ENCODE measurements at regions not wholly inside any gene's neighbourhood (a gene's known extent, or its start where the extent isn't known, plus 50 kb on each side); places are given as distances from the start of the nearest gene placed in this dataset.
"Not testable (repeated sequence)": the region's sequence is repeated elsewhere in the genome, so short reads cannot be mapped to it uniquely, and the experiment has no call there.

DNA sequence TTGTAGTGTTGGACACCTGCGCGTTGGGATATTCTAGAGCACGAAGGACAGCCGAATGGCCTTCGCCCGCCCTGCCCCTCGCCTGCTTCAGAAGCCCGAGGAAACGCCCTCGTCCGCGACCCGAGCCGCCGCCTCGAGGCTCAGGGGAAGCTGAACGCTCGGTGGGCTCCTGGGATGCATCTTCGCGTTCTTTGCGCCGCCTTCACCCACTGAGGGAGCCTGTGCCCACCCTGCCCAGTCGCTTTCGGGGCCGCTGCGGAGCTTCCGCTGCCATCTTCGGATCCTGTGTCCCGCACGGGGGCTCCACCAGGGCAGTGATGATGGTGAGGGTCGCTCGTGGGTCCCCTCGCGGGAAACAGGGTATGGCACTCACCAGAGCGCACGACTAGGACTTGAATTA is 61.8 kb upstream of the NBPF20 start:
- DNase-seq (ENCODE audit: extremely low read depth, low read depth), result not testable (repeated sequence)

DNA sequence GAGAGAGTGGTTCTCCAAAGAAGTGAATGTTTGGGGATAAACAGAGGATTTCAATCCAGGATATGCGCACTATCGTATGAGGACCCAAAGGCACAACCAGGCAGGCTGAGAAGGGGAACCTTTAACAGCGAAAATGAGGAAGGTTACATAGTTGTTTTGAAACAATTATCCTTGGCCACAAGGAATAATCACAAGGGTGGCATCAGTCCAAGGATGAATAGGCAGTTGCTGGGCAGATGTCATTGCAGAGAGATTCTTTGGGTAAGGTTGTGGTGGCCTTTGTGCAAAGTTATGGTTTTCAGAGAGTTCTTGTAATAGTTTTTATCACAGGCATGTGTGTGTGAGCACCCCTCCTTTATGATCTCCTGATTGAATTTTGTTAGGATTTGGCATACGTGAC is 58.9 kb upstream of the NBPF20 start:
- DNase-seq (ENCODE audit: extremely low read depth, low read depth), result not testable (repeated sequence)

DNA sequence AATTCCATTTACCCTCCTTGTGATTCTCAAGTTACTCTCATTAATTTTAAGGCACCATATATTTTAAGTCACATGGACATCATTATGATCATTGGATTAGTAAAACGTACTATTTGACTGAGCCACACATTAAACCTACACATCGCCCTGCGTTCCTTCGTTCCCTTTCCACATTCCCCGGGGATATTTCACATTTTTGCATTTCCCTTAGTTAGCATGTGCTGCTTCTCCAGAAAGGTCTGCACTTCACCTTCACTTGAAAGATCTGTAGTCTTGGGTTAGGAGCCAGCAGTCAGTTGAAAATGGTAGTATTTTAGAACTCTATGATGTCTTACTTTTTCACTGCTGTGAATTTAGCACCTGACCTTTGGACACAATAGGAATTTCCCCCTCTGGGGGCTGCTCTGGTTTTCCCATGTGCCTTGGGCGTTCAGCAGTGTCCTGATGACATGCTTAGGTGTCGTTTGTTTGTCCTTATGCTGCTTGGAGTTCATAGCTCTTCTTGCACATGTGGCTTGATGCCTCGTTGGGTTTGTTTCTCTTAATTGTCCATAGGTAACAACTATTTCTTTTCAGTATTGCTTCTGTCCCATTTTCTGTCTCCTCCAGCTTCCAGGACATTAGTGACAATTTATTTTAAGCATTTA is 56.9 kb upstream of the NBPF20 start:
- DNase-seq (ENCODE audit: extremely low read depth, low read depth), result not testable (repeated sequence)

DNA sequence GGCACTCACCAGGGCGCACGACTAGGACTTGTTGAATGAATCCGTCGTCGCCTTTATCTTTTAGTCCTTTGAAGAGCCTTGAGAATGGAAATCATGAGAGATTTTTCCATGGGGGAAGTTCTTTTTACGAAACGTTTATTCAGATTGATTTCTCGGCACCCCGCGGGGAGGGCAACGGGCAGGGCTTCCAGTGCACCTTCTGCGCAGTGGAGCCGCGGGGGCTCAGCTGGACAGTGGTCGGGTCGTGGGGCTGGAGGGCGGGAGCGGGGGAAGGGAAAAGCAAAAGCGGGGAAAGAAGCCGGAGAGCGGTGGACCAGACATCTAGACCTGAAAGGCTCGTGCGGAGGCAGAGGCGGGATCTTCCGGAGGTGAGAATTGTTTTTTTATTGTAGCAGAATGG is 50.6 kb upstream of the NBPF20 start:
- DNase-seq (ENCODE audit: extremely low read depth, low read depth), result not testable (repeated sequence)

DNA sequence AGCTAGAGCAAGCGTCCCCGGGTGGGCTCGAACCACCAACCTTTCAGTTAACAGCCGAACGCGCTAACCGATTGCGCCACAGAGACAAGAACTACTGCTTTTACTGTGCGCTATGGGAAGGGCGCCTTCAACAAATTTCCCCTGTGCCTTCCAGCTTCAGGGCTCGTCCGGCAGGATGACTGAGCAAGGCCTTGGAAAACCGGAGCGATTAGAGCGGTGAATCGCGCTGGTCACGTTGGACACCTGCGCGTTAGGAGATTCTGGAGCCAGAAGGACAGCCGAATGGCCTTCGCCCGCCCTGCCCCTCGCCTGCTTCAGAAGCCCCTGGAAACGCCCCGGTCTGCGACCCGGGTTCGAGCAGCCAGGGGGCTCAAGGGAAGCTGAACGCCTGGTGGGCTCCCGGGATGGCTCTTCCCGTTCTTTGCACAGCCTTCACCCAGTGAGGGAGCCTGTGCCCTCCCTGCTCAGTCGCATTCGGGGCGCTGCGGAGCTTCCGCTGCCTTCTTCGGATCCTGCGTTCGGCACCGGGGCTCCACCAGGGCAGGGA is 50.0 kb upstream of the NBPF20 start:
- DNase-seq (ENCODE audit: extremely low read depth, low read depth), result not testable (repeated sequence)
